Osteoblast (primary cell): ENCODE measurements at regions not wholly inside any gene's neighbourhood (a gene's known extent, or its start where the extent isn't known, plus 50 kb on each side); places are given as distances from the start of the nearest gene placed in this dataset.

ENCODE experiments used
- DNase-seq: peaks from one replicate; pipeline ENCODE4 v3.0.0; 2011; ENCODE audit warnings: low spot score, mixed read lengths; ENCODE audit not compliant: insufficient read length; ENCODE audit errors: missing footprints
- H2AFZ ChIP-seq: 2 replicates; pipeline ENCODE4 v1.6.0; 2011; ENCODE audit warnings: mild to moderate bottlenecking, low read length
- H3K27ac ChIP-seq: 2 replicates; pipeline ENCODE4 v1.5.1; 2011; ENCODE audit warnings: mild to moderate bottlenecking, low read depth, low read length, moderate library complexity
- H3K27me3 ChIP-seq: 2 replicates; pipeline ENCODE4 v1.6.0; 2012; ENCODE audit warnings: mild to moderate bottlenecking, control low read depth, inconsistent platforms, low read length, moderate library complexity; ENCODE audit not compliant: insufficient read depth
- H3K36me3 ChIP-seq: 2 replicates; pipeline ENCODE4 v1.5.1; 2011; ENCODE audit warnings: mild to moderate bottlenecking, low read length, control low read depth, moderate library complexity; ENCODE audit not compliant: insufficient read depth
- H3K4me1 ChIP-seq: 2 replicates; pipeline ENCODE4 v1.5.1; 2011; ENCODE audit warnings: mild to moderate bottlenecking, low read length, control low read depth, moderate library complexity; ENCODE audit not compliant: insufficient read depth
- H3K4me2 ChIP-seq: 2 replicates; pipeline ENCODE4 v1.6.0; 2011; ENCODE audit warnings: mild to moderate bottlenecking, low read length; ENCODE audit not compliant: insufficient read depth
- H3K4me3 ChIP-seq: fragments of 200-600 bp; sonication (generic); 3 replicates; pipeline ENCODE4 v1.5.1; 2012; ENCODE audit warnings: mild to moderate bottlenecking, low read length, inconsistent platforms; ENCODE audit not compliant: insufficient read depth
- H3K79me2 ChIP-seq: 2 replicates; pipeline ENCODE4 v1.6.0; 2012; ENCODE audit warnings: mild to moderate bottlenecking, low read length, control low read depth, inconsistent platforms; ENCODE audit not compliant: insufficient read depth
- H3K9me3 ChIP-seq: 2 replicates; pipeline ENCODE4 v1.5.1; 2011; ENCODE audit warnings: low read depth, low read length, control low read depth
- H4K20me1 ChIP-seq: 2 replicates; pipeline ENCODE4 v1.6.0; 2012; ENCODE audit warnings: mild to moderate bottlenecking, low read length, control low read depth; ENCODE audit not compliant: insufficient read depth
- CTCF ChIP-seq: IDR thresholded peaks from 2 replicates; pipeline ENCODE4 v1.5.1; 2011; ENCODE audit warnings: mild to moderate bottlenecking, low read depth, low read length, moderate library complexity; ENCODE audit errors: extremely low read depth

GRCh38 chr16:66260522-66261254, 105.8 kb upstream of the CDH5 start:
- Histone ChIP-seq H3K27ac (no peak overlapping the region), H3K4me3 (no peak overlapping the region), H3K27me3 (no peaks in the 10 kb centered on the region), H3K4me2 (no peak overlapping the region), H3K79me2 (no peaks in the 10 kb centered on the region), H2AFZ (no peak overlapping the region), H3K9me3 (no peaks in the 10 kb centered on the region), H3K4me1 (peaks cover 11% of the 10 kb centered on the region), H4K20me1 (no peaks in the 10 kb centered on the region), H3K36me3 (no peaks in the 10 kb centered on the region)
- TF ChIP-seq CTCF: no peak
- no peak for DNase-seq

DNA sequence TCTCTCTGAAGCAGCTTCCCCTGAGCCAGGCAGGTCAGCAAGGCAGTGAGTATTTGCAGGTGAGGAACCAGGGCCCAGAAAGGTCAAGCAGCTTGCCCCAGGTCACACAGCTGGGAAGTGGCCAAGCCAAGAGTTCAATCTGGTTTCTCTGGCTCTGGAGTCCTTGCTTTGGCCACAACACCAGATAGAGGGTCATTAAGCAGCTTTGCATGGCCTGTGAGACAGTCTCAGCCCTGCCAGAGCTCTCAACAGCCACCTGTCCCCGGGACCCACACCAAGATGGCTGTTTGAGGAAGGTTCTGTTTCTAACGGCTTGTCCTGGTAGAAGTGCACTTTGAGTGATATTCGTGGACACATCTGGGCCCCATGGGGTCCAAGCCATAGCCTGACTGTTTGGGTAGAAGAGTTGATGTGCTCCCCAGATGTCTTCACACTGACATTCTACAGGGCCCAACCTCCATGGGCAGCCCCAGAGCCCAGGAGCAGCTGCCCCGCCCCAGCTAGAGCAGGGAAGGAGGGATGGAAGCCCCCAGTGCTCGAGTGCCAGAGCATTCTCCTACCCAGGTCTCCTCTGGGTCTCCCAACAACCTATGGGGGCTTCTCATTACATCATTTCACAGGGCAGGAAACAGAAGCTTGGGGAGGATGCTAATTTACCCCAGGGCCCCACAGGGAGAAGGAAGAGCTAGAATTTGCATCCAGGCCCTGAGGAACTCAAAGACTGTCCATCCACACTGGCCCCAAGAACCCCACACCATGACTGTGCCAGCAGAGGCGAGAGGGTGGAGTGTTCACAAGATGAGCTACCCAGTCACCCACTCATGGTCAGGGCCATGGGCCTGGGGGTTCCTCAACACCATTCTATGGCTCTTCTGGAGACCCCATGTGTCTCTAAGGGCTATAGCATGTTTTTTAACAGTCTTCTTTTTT, 107.3 kb upstream of the CDH5 start:
- no peak for DNase-seq
- Histone ChIP-seq H3K4me1 (peaks cover 11% of the 10 kb centered on the region), H3K27ac (no peak overlapping the region), H3K4me2 (no peak overlapping the region), H3K4me3 (no peak overlapping the region), H2AFZ (no peak overlapping the region), H3K79me2 (no peaks in the 10 kb centered on the region), H3K36me3 (no peaks in the 10 kb centered on the region), H3K9me3 (no peaks in the 10 kb centered on the region), H3K27me3 (no peaks in the 10 kb centered on the region), H4K20me1 (no peaks in the 10 kb centered on the region)
- TF ChIP-seq CTCF: no peak

DNA sequence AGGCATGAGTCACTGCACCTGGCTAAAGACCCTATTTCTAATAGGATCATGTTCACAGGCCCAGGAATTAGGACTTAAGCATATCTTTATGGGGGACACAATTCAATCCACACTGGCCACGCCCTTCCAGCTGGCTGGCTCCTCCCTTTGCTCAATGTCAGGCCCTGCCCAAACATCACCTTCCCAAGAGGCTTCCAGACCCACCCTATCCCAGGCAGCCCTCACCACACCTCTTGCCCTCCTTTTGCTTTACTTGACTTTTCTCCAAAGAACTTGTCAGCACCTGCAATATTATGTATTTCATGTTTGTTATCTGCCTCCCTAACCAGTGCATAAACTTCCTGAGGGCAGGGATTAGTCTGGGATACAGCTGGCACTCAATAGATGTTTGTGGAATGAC, 109.6 kb upstream of the CDH5 start:
- Histone ChIP-seq H4K20me1 (no peaks in the 10 kb centered on the region), H3K27me3 (no peaks in the 10 kb centered on the region), H3K9me3 (no peaks in the 10 kb centered on the region), H2AFZ (no peak overlapping the region), H3K4me2 (no peak overlapping the region), H3K79me2 (no peaks in the 10 kb centered on the region), H3K27ac (no peak overlapping the region), H3K4me1 (no peaks in the 10 kb centered on the region), H3K4me3 (no peak overlapping the region), H3K36me3 (no peaks in the 10 kb centered on the region)
- no peak for TF ChIP-seq CTCF
- no peak for DNase-seq

DNA sequence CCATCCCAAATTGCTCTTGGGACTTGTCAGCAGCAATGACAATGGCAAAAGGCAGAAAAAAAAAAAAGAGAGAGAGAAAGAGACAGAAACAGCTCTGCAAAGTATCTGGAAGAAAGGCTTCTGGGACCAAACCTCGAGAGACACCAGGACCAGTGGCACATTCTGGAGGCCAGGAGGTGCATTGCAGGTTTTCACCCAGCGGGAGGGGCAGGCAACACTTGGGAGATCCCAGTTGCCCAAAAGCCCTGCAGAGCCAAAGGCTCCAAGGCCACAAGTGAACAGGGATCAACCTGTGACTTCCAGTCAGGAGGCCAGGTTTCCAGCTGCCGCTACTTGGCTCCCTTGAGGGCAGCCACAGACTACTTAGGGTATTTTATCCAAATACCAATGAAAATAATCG, 110.8 kb upstream of the CDH5 start:
- Histone ChIP-seq H3K9me3 (no peaks in the 10 kb centered on the region), H4K20me1 (no peaks in the 10 kb centered on the region), H3K4me1 (peaks cover 9% of the 10 kb centered on the region), H3K27ac (no peak overlapping the region), H2AFZ (no peak overlapping the region), H3K79me2 (no peaks in the 10 kb centered on the region), H3K27me3 (no peaks in the 10 kb centered on the region), H3K4me3 (no peak overlapping the region), H3K36me3 (no peaks in the 10 kb centered on the region), H3K4me2 (no peak overlapping the region)
- no peak for TF ChIP-seq CTCF
- no peak for DNase-seq
